GM12878 (cell line): ENCODE measurements at regions not wholly inside any gene's neighbourhood (a gene's known extent, or its start where the extent isn't known, plus 50 kb on each side); places are given as distances from the start of the nearest gene placed in this dataset.

Experiments used
- ATAC-seq: fragments of 200-7000 bp; cut with Tn5 transposase; 3 replicates; pipeline ENCODE4 v1.9.1; 2020; ENCODE audit warnings: mild to moderate bottlenecking, moderate library complexity
- BruUV-seq: library from RNA; stranded (reverse); fragments of 400-500 nt; replicated peaks from 2 replicates; lab custom pipeline; 2021; lab: Mats Ljungman, UMichigan
- CTCF ChIA-PET: fragments of 300-600 bp; sonication (Branson Sonifier 250); formaldehyde crosslinking; extraction: SDS; loops from one replicate; lab custom pipeline; 2021; ENCODE audit warnings: inconsistent platforms; lab: Yijun Ruan, JAX
- POLR2A ChIA-PET: fragments of 350-600 bp; formaldehyde crosslinking; extraction: SDS; loops from one replicate; lab custom pipeline; 2021; ENCODE audit warnings: inconsistent platforms; lab: Charles Lee
- RAD21 ChIA-PET: fragments of 300-600 bp; sonication (Branson Sonifier 250); formaldehyde crosslinking; loops from one replicate; lab custom pipeline; 2023; ENCODE audit warnings: antibody characterized with exemption; ENCODE audit not compliant: unreplicated experiment; lab: Charles Lee
- SMC1A ChIA-PET: fragments of 300-600 bp; sonication (Branson Sonifier 250); formaldehyde crosslinking; loops from one replicate; lab custom pipeline; 2023; ENCODE audit not compliant: unreplicated experiment, uncharacterized antibody; lab: Charles Lee
- DNase-seq: peaks from one replicate; pipeline ENCODE4 v3.0.0-alpha.2; 2011; ENCODE audit warnings: low read depth, low spot score
- FAIRE-seq: peaks from 3 replicates; lab custom pipeline; 2011; peaks lifted over from hg19 to GRCh38; lab: Jason Lieb, UNC
- H2AFZ ChIP-seq: 2 replicates; pipeline ENCODE4 v1.6.0; 2011; ENCODE audit warnings: low read depth, low read length, control low read depth; ENCODE audit not compliant: control insufficient read depth
- H3K27ac ChIP-seq: 2 replicates; pipeline ENCODE4 v1.5.1; 2011; ENCODE audit warnings: control low read depth; ENCODE audit not compliant: control insufficient read depth, insufficient read depth
- H3K27me3 ChIP-seq, 2 experiments: replicated peaks in 1 of 2; 2 replicates each; pipeline versions ENCODE4 v1.6.0 to v1.6.1; 2011; ENCODE audit warnings: low read length in 1 of 2; ENCODE audit not compliant: control insufficient read depth in 2 of 2, insufficient read depth in 2 of 2
- H3K36me3 ChIP-seq, 2 experiments: 2 replicates each; pipeline ENCODE4 v1.5.1; 2011; ENCODE audit warnings: low read length in 1 of 2; ENCODE audit not compliant: control insufficient read depth in 2 of 2, insufficient read depth in 2 of 2
- H3K4me1 ChIP-seq: 2 replicates; pipeline ENCODE4 v1.6.1; 2011; ENCODE audit warnings: mild to moderate bottlenecking, low read length, moderate library complexity, mixed read lengths; ENCODE audit not compliant: control insufficient read depth, insufficient read depth
- H3K4me2 ChIP-seq: 2 replicates; pipeline ENCODE4 v1.6.0; 2011; ENCODE audit warnings: control low read depth; ENCODE audit not compliant: control insufficient read depth, insufficient read depth
- H3K4me3 ChIP-seq: fragments of 200-600 bp; sonication (generic); 2 replicates; pipeline ENCODE4 v1.5.1; 2016
- H3K79me2 ChIP-seq: 2 replicates; pipeline ENCODE4 v1.6.0; 2011; ENCODE audit warnings: low read length; ENCODE audit not compliant: control insufficient read depth, insufficient read depth
- H3K9ac ChIP-seq: 2 replicates; pipeline ENCODE4 v1.8.0; 2011; ENCODE audit warnings: low read length, control low read depth, mixed read lengths; ENCODE audit not compliant: control insufficient read depth, insufficient read depth
- H3K9me3 ChIP-seq: replicated peaks from 3 replicates; pipeline ENCODE4 v1.5.1; 2011; ENCODE audit warnings: mild to moderate bottlenecking, low read length; ENCODE audit not compliant: control insufficient read depth, insufficient read depth
- H4K20me1 ChIP-seq: 2 replicates; pipeline ENCODE4 v1.6.0; 2011; ENCODE audit not compliant: control insufficient read depth, insufficient read depth
- ATF2 ChIP-seq: IDR thresholded peaks from 2 replicates; pipeline ENCODE4 v1.6.1; 2012; ENCODE audit warnings: low read length, inconsistent platforms
- KLF5 ChIP-seq: fragments of 450-650 bp; IDR thresholded peaks from 2 replicates; pipeline ENCODE4 v1.6.1; 2014; ENCODE audit warnings: mild to moderate bottlenecking; ENCODE audit not compliant: partially characterized antibody
- MLLT1 ChIP-seq: fragments of 450-650 bp; IDR thresholded peaks from 2 replicates; pipeline ENCODE4 v1.6.1; 2016; ENCODE audit warnings: mild to moderate bottlenecking
- NFYB ChIP-seq: IDR thresholded peaks from 2 replicates; pipeline ENCODE4 v1.6.1; 2011; ENCODE audit warnings: low read depth, mild to moderate bottlenecking, low read length, improper control_type of control experiment, moderate library complexity; ENCODE audit not compliant: insufficient read depth
- SREBF1 ChIP-seq: IDR thresholded peaks from 2 replicates; pipeline ENCODE4 v1.6.1; 2012; ENCODE audit warnings: mild to moderate bottlenecking, low read length
- TCF7 ChIP-seq: IDR thresholded peaks from 2 replicates; pipeline ENCODE4 v1.6.1; 2014; ENCODE audit warnings: antibody characterized with exemption, borderline replicate concordance
- WGBS: methylation state at CpG from one replicate; pipeline ENCODE4 v1.1.6; 2016; ENCODE audit warnings: low lambda C conversion rate; ENCODE audit not compliant: insufficient replicate concordance, insufficient coverage; ENCODE audit errors: missing lambda C conversion rate; 5-methylcytosine and 5-hydroxymethylcytosine counted together
- in situ Hi-C: fragments of 300-500 bp; cut with MboI; formaldehyde crosslinking; loops from 9 replicates; pipeline ENCODE4 v1.14.3; 2018; ENCODE audit warnings: mixed read lengths
- intact Hi-C: fragments of 100-400 bp; cut with micrococcal nuclease; formaldehyde crosslinking; loops from one replicate; pipeline ENCODE4 v1.14.2; 2022; ENCODE audit not compliant: unreplicated experiment

- in situ Hi-C loops (loop anchor here (25.0 kb wide), 1 partner anchor 1430 kb away; no protein-coding TSS in a partner anchor), intact Hi-C loops (no loop called here)
- FAIRE-seq (no peak), ATAC-seq (no peak), DNase-seq (no peak)
- 0% methylated on average over 1 of the region's 1 CpG for whole genome bisulfite sequencing
- Histone ChIP-seq H4K20me1 (no peaks in the 10 kb centered on the region), H3K79me2 (no peaks in the 10 kb centered on the region), H3K27ac (no peak overlapping the region), H3K9me3 (no peaks in the 10 kb centered on the region), H3K9ac (no peak overlapping the region), H3K36me3 (no peaks in the 10 kb centered on the region), H3K27me3 (no peaks in the 10 kb centered on the region), H3K4me3 (no peak overlapping the region), H2AFZ (no peak overlapping the region), H3K4me2 (no peak overlapping the region), H3K4me1 (no peaks in the 10 kb centered on the region)
- CTCF ChIA-PET, result no interaction called here
- POLR2A ChIA-PET, result no interaction called here
- TF ChIP-seq NFYB (no peak), SREBF1 (no peak), TCF7 (no peak), MLLT1 (no peak), ATF2 (no peak), KLF5 (no peak)
- RAD21 ChIA-PET, result no interaction called here
- SMC1A ChIA-PET, result no interaction called here
- BruUV-seq, result no TSS peak
These were observed 937.8 kb downstream of the KCNJ2 start for GRCh38 chr17:71107136-71107535.
